ENCODE measurements at regions not wholly inside any gene's neighbourhood (a gene's known extent, or its start where the extent isn't known, plus 50 kb on each side); places are given as distances from the start of the nearest gene placed in this dataset.

DNA sequence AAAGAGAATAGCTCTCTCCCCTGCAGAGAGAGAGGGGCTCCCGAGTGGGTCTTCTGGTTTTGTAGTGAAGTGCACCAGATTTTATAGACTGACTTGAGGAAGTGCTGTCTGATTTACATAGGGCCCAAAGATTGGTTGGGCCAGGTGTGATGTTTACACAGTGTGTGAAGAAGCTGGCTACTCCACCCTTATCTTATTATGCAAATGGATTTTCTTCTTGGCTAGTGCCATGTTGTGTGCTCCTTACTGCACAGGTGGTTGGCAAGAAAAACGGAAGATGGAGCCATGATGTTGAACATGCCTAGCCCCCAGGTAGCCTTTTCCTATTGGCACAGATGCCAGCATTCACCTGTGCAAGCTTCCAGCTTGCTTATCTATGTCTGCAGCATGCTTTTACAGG lies 112.4 kb upstream of the ARHGAP24 start:
- no peak for DNase-seq (ENCODE audit: low spot score)

DNA sequence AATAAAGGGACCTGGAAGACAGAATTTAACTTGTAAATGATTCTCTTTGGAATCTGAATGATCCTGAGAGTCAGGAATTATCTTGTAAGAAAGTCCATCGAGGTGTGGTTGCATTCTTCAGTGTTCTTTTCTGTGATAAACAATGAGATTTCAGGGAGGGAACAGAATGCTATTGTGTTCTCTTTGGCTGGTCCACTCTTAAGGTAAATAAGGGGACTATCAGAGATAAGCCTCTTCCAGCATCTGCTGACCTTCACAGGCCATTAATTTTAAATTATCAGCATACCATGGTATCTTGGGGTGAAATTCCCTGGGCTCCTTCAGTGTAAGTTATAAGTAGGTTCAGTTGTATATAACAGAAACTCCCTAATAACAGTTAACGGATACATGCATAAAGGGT lies 107.1 kb upstream of the ARHGAP24 start:
- Mint-ChIP-seq H3K36me3 (ENCODE audit: low read depth) (no peaks in the 10 kb centered on the region), H3K9me3 (no peaks in the 10 kb centered on the region), H3K27me3 (ENCODE audit: insufficient read depth) (no peaks in the 10 kb centered on the region), H3K27ac (no peak overlapping the region), H3K4me3 (no peak overlapping the region), H3K4me1 (ENCODE audit: low read depth) (no peaks in the 10 kb centered on the region)
- no peak for DNase-seq (ENCODE audit: low spot score)
- intact Hi-C loops (cut with micrococcal nuclease) = no loop called here

More for the DNA sequence above, 112.4 kb upstream of the ARHGAP24 start:
- Mint-ChIP-seq H3K4me1 (ENCODE audit: low read depth) (no peaks in the 10 kb centered on the region), H3K27ac (no peak overlapping the region), H3K4me3 (no peak overlapping the region), H3K36me3 (ENCODE audit: low read depth) (no peaks in the 10 kb centered on the region), H3K9me3 (peaks cover 3% of the 10 kb centered on the region), H3K27me3 (ENCODE audit: insufficient read depth) (peaks cover 4% of the 10 kb centered on the region)
- intact Hi-C loops (cut with micrococcal nuclease) = no loop called here

DNA sequence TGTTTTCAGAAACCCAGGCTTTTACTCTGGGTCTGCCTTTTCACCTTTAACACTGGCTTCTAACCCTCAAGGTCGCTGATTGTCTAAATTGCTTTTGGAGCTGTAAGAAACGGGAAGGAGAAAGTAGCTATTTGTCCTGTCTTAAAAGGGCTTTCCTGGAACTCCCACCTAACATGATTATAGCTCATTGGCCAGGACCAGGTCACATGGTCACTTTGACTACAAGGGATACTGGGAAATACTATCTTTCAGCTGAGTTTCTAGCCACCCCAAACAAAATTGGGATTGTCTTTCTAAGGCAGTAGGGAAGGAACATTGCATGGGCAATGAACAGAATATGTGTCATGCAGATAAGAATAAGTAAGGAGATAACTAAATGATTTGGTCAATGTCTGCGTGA lies 106.7 kb upstream of the ARHGAP24 start:
- DNase-seq (ENCODE audit: low spot score) = no peak
- H3K4me1 Mint-ChIP-seq (ENCODE audit: low read depth) = no peaks in the 10 kb centered on the region
- intact Hi-C loops (cut with micrococcal nuclease) = no loop called here
- no peaks in the 10 kb centered on the region for H3K27me3 Mint-ChIP-seq (ENCODE audit: insufficient read depth)
- H3K9me3 Mint-ChIP-seq = no peaks in the 10 kb centered on the region
- H3K27ac Mint-ChIP-seq = no peak overlapping the region
- no peak overlapping the region for H3K4me3 Mint-ChIP-seq
- no peaks in the 10 kb centered on the region for H3K36me3 Mint-ChIP-seq (ENCODE audit: low read depth)

DNA sequence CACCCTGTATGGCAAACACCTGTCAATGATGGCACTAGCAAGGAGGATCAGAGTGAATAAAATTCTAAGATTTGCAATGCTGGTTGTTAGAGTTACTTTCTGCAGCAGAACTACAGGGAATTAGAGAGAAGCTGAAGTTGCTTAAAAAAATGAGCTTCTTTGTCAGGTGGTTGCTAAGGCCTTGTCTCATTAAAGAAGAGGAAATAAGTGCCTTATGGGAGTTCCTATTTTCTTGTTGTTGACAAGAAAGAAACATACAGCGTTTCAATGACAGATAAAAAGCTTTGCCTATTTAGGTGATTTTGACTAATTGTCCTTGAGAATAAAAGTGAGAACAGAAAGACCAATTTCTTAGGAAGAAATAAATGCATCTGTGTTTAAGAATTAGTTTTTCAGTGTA lies 106.0 kb upstream of the ARHGAP24 start:
- no peaks in the 10 kb centered on the region for H3K36me3 Mint-ChIP-seq (ENCODE audit: low read depth)
- H3K27me3 Mint-ChIP-seq (ENCODE audit: insufficient read depth) = no peaks in the 10 kb centered on the region
- H3K4me1 Mint-ChIP-seq (ENCODE audit: low read depth) = no peaks in the 10 kb centered on the region
- DNase-seq (ENCODE audit: low spot score) = no peak
- H3K9me3 Mint-ChIP-seq = no peaks in the 10 kb centered on the region
- no peak overlapping the region for H3K4me3 Mint-ChIP-seq
- H3K27ac Mint-ChIP-seq = no peak overlapping the region
- intact Hi-C loops (cut with micrococcal nuclease) = no loop called here

GRCh38 chr4:85369703-85370380 lies 105.1 kb upstream of the ARHGAP24 start:
- Mint-ChIP-seq H3K4me1 (ENCODE audit: low read depth) (no peaks in the 10 kb centered on the region), H3K9me3 (no peaks in the 10 kb centered on the region), H3K36me3 (ENCODE audit: low read depth) (no peaks in the 10 kb centered on the region), H3K27ac (no peak overlapping the region), H3K4me3 (no peak overlapping the region), H3K27me3 (ENCODE audit: insufficient read depth) (no peaks in the 10 kb centered on the region)
- no peak for DNase-seq (ENCODE audit: low spot score)
- intact Hi-C loops (cut with micrococcal nuclease) = loop anchor here (1.0 kb wide), 1 partner anchor 223 kb away; no protein-coding TSS in a partner anchor

- Mint-ChIP-seq H3K9me3 (no peaks in the 10 kb centered on the region), H3K36me3 (ENCODE audit: low read depth) (no peaks in the 10 kb centered on the region), H3K27me3 (ENCODE audit: insufficient read depth) (no peaks in the 10 kb centered on the region), H3K27ac (no peak overlapping the region), H3K4me1 (ENCODE audit: low read depth) (no peaks in the 10 kb centered on the region), H3K4me3 (no peak overlapping the region)
- DNase-seq (ENCODE audit: low spot score) = no peak
- intact Hi-C loops (cut with micrococcal nuclease) = loop anchor here (1.0 kb wide), 1 partner anchor 223 kb away; no protein-coding TSS in a partner anchor
These were observed 104.4 kb upstream of the ARHGAP24 start for GRCh38 chr4:85370400-85371032.

- Mint-ChIP-seq H3K4me3 (no peak overlapping the region), H3K27me3 (ENCODE audit: insufficient read depth) (no peaks in the 10 kb centered on the region), H3K36me3 (ENCODE audit: low read depth) (no peaks in the 10 kb centered on the region), H3K27ac (no peak overlapping the region), H3K4me1 (ENCODE audit: low read depth) (no peaks in the 10 kb centered on the region), H3K9me3 (no peaks in the 10 kb centered on the region)
- intact Hi-C loops (cut with micrococcal nuclease) = no loop called here
- DNase-seq (ENCODE audit: low spot score) = no peak
These were observed 102.0 kb upstream of the ARHGAP24 start for GRCh38 chr4:85372966-85373365.

GRCh38 chr4:85376285-85376684 lies 98.7 kb upstream of the ARHGAP24 start:
- H3K36me3 Mint-ChIP-seq (ENCODE audit: low read depth) = no peaks in the 10 kb centered on the region
- no peak overlapping the region for H3K4me3 Mint-ChIP-seq
- no peaks in the 10 kb centered on the region for H3K9me3 Mint-ChIP-seq
- no peaks in the 10 kb centered on the region for H3K27me3 Mint-ChIP-seq (ENCODE audit: insufficient read depth)
- H3K4me1 Mint-ChIP-seq (ENCODE audit: low read depth) = no peaks in the 10 kb centered on the region
- intact Hi-C loops (cut with micrococcal nuclease) = no loop called here
- H3K27ac Mint-ChIP-seq = no peak overlapping the region
- DNase-seq (ENCODE audit: low spot score) = no peak

DNA sequence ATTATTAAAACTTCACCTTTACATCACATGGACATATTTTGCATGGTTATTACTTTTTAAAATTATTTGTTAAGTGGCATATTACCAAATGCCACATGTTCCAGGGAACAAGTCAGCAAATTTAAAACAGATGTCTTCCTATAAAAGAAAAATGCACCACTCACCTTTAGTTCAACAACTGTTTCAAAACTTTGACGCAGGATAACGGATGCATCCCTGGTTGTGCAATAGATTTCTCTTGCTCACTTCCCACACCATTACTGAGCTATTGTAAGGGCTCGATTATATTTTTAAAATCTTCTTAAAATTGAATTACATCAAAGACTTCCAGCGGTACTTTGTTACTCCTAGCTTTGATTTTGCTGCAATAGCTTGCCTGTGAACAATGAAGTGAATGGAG lies 93.0 kb upstream of the ARHGAP24 start:
- H3K36me3 Mint-ChIP-seq (ENCODE audit: low read depth) = no peaks in the 10 kb centered on the region
- no peaks in the 10 kb centered on the region for H3K27me3 Mint-ChIP-seq (ENCODE audit: insufficient read depth)
- no peaks in the 10 kb centered on the region for H3K4me1 Mint-ChIP-seq (ENCODE audit: low read depth)
- H3K4me3 Mint-ChIP-seq = no peak overlapping the region
- DNase-seq (ENCODE audit: low spot score) = no peak
- H3K27ac Mint-ChIP-seq = no peak overlapping the region
- intact Hi-C loops (cut with micrococcal nuclease) = no loop called here
- no peaks in the 10 kb centered on the region for H3K9me3 Mint-ChIP-seq

GRCh38 chr4:85391071-85391470 lies 83.9 kb upstream of the ARHGAP24 start:
- intact Hi-C loops (cut with micrococcal nuclease) = no loop called here
- Mint-ChIP-seq H3K4me1 (ENCODE audit: low read depth) (no peaks in the 10 kb centered on the region), H3K4me3 (no peak overlapping the region)

DNA sequence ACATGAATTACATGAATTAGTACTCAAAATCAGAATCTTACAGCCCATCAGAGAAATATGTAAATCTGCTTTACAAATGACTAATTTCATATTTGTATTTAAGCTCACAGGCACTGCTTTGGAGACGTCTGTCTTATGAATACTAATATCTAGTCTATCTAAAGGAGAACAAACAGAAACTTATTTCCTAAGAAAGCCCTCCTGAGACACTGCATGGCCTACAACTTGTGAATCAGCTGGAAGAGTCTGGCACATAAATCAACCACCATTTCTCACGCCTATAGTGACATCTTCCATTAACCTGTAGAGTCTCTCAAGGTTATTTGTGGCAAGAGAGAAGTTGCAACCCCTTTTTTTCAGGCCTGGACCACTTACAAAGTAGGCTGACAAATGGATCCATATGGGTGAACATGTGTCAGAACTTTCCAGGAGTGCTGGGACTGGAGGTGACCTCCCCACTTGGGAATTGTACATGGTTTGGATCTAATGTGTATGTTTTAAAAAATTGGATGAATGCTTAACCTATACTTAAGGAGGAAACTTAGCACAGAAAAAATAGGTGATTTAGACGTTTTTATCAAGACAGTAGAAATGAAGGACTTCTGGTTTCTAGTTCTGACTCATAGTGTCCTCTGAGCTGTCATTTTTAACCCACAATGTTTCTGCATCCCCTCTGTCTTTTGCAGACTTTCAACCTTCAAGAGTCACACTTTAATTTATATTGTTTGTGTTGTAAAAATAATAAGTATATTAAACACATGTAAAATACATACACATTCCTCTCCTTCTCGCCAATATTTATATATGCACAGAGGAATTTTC lies 83.2 kb upstream of the ARHGAP24 start:
- Mint-ChIP-seq H3K4me3 (no peak overlapping the region), H3K27me3 (ENCODE audit: insufficient read depth) (no peaks in the 10 kb centered on the region), H3K27ac (no peak overlapping the region), H3K4me1 (ENCODE audit: low read depth) (no peaks in the 10 kb centered on the region), H3K9me3 (no peaks in the 10 kb centered on the region), H3K36me3 (ENCODE audit: low read depth) (no peaks in the 10 kb centered on the region)
- no peak for DNase-seq (ENCODE audit: low spot score)
- intact Hi-C loops (cut with micrococcal nuclease) = no loop called here

More at GRCh38 chr4:85391071-85391470, 83.9 kb upstream of the ARHGAP24 start:
- no peaks in the 10 kb centered on the region for H3K36me3 Mint-ChIP-seq (ENCODE audit: low read depth)
- no peaks in the 10 kb centered on the region for H3K9me3 Mint-ChIP-seq
- DNase-seq (ENCODE audit: low spot score) = no peak
- H3K27ac Mint-ChIP-seq = no peak overlapping the region
- H3K27me3 Mint-ChIP-seq (ENCODE audit: insufficient read depth) = no peaks in the 10 kb centered on the region

DNA sequence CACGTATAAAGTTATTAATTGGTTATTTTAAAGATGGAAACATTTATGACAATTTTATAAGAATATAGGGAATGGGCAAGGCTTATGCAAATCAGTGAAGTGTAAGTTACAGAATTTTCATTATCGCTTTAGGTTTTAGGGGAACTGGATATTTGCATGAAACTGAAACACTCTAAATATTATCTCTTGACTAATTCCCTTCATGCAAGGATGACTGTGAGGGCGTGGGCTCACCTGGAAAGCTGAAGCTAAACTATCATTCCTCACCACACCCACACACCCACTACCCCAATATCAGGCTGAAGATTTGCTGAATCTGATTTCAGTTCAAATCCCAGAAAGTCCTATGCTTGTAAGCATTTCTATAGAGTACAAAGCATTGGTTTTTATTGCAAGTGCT lies 81.7 kb upstream of the ARHGAP24 start:
- Mint-ChIP-seq H3K27me3 (ENCODE audit: insufficient read depth) (no peaks in the 10 kb centered on the region), H3K9me3 (no peaks in the 10 kb centered on the region), H3K4me1 (ENCODE audit: low read depth) (no peaks in the 10 kb centered on the region), H3K27ac (no peak overlapping the region), H3K36me3 (ENCODE audit: low read depth) (no peaks in the 10 kb centered on the region), H3K4me3 (no peak overlapping the region)
- DNase-seq (ENCODE audit: low spot score) = no peak
- intact Hi-C loops (cut with micrococcal nuclease) = no loop called here

GRCh38 chr4:85398276-85398675 lies 76.7 kb upstream of the ARHGAP24 start:
- no peak for DNase-seq (ENCODE audit: low spot score)
- Mint-ChIP-seq H3K27me3 (ENCODE audit: insufficient read depth) (no peaks in the 10 kb centered on the region), H3K36me3 (ENCODE audit: low read depth) (no peaks in the 10 kb centered on the region), H3K4me3 (no peak overlapping the region), H3K9me3 (no peaks in the 10 kb centered on the region), H3K27ac (no peak overlapping the region), H3K4me1 (ENCODE audit: low read depth) (no peaks in the 10 kb centered on the region)
- intact Hi-C loops (cut with micrococcal nuclease) = no loop called here

All from activated T-helper 1 cell treated with anti-CD3 and anti-CD28 coated beads, Interleukin-12 subunit alpha, Interleukin-12 subunit beta, Interleukin-2, Interleukin-4 antibody, amounts not matched to agents 30 ng/mL and 10 ng/mL and 1 ng/mL, durations not matched to agents 14 hours and 24 hours and 36 hours (primary cell).